GM19025 (cell line): ENCODE measurements at regions not wholly inside any gene's neighbourhood (a gene's known extent, or its start where the extent isn't known, plus 50 kb on each side); places are given as distances from the start of the nearest gene placed in this dataset.

Experiments used
- ATAC-seq: cut with Tn5 transposase; IDR thresholded peaks from one replicate; pipeline ENCODE4 v1.9.1; 2021; ENCODE audit warnings: mild to moderate bottlenecking, low read depth, moderate library complexity; ENCODE audit not compliant: unreplicated experiment

GRCh38 chr1:84090447-84091245, 53.4 kb upstream of the PRKACB start:
- peak; percentile 56 for ATAC-seq

DNA sequence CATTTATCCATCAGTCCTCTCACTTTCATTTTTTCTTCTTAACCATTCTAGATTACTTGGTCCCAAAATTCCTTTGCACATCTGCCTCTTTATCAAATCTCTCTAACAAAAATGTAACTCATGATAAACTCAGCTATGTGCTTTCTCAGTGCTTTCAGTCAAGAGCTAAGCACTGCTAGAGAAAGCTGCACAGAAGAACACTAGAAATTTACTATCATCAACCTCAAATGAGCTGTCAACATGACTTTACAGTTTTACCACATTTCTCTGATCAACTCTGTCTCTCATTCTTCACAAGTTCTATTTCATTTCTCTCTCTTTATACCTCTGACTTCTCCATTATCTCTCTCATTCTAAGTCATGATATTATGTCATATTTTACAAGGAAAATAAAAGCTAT, 54.2 kb upstream of the PRKACB start:
- ATAC-seq: no peak

DNA sequence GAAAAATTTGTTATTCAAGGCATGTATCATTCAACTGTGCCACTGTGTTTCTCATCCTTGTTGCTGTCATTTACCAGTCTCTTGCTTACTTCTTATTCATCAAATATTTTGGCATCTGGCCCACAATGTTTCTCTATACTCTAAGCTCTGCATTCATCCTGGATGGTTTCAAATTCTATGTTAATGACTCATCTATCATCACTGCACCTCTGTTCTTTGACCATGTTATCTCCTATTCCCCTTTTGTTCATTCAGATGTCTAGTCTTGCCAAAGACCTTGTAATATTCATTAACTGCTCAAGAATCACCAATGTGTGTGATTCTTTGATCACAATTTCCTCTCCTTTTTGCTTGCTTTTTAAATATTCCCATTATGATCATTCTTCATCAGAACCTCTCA, 54.6 kb upstream of the PRKACB start:
- ATAC-seq: no peak

- no peak for ATAC-seq
Measured at GRCh38 chr1:84086616-84087015, 57.5 kb upstream of the PRKACB start.

GRCh38 chr1:84086189-84086588, 57.9 kb upstream of the PRKACB start:
- ATAC-seq: no peak

DNA sequence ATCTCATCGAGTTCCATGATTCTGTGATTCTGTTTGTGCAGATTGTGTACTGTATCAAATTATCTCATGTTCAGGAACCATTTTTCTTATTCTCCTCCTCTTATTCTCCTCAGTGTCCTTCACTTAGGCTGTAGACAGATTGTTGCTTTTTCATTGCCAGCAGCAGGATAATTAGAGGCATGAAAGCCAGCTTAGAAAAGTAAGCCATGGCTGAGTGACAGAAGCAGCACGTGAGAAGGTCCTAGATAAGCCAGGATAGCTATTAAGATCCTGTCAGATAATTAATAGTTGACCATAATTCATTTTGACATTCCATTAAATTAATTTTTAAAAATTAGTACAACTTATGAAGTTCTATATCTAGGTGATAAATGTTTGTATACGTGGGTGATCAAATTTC, 60.8 kb upstream of the PRKACB start:
- no peak for ATAC-seq

DNA sequence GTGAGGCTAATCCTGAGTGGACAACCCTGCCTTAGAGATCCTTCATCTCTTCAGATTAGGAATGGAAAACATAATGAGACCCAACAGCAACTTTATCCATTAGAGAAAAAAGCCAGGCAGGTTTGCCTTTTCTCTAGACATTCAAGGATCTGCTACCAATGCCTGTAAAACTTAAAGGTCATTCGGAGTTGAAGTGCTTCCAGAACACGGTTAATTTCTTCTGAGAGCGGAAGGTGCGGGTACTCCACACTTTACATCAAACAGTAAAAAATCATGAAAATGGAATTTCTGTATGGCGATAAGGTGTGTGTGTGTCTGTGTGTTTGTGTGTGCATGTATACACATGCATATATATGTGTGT, 65.2 kb upstream of the PRKACB start:
- no peak for ATAC-seq

DNA sequence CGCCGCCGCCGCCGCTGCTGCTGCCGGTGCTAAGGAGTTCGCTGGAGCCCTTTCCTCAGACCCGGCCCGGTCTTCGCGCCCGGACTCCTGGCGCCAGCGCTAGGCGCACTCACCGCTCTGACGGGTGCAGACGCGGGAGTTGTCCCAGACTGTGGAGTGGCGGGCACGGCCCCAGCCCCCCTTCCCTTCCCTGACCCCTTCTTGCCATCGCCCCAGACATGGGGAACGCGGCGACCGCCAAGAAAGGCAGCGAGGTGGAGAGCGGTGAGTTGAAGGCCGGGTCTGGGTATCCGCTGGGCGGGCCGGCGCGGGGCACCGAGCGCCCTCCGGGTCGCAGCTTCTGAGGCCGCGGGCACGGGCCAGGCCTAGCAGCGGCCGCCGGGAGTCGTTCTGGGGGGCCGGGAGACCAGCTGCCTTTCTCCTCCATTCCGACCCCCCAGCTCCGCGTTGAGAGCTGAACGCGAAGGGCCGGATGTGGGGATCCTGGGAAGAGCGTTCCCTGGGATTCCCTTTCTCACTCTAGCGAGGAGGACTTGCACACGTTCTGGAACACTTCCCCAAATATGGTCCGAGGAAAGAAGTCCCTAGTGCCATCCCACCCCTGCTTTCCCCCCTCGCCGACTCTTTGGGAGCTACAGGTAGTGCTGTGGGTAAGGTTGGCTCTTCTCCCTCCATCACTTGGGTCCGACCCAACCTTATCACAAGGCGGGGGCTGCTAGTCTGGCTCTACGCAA, 65.8 kb upstream of the PRKACB start:
- peak; percentile 37 for ATAC-seq

- peak; percentile 94 for ATAC-seq
Measured at GRCh38 chr1:84077476-84078107, 66.5 kb upstream of the PRKACB start.

DNA sequence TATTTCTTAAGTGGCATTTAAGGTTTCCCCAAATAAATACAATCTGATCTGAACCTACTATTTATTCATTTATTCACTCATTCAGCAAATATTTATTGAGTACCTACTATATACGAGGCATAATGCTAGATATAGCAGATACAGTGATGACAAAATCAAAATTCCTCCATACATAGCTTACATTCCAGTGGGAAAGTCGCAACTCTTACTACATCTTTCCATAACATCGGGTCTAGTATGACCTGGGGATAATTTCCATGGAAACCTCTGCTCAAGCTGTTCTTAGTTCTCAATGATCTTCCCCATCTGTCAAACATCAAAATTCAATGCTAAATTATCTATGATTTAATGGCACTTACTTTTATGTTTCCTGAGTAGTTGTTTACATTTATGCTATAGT, 70.8 kb upstream of the PRKACB start:
- ATAC-seq: no peak

DNA sequence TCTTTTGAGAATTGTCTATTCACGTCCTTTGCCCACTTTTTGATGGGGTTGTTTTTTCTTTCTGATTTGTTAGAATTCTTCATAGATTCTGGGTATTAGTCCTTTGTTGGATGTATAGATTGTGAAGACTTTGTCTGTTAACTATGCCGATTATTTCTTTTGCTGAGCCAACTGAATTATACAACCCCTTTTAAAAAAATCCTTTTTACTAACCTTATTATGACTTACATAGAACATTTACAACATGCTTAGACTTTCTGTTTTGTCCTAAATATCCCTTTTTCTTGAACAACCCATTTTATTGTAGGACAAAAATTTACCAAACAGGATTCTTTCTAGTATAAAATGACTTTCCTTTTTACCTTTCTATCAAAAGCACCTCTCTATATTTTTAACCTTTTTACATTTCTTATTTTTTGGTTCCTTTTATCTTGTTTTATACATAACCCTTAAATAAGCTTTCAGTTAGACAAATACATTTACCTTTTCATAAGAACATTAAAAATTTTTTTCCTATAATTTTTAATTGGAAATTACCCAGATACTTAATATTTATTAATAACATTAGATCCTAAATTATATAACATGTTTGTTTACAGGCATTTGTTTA, 70.4 kb upstream of the TTLL7 start:
- no peak for ATAC-seq

DNA sequence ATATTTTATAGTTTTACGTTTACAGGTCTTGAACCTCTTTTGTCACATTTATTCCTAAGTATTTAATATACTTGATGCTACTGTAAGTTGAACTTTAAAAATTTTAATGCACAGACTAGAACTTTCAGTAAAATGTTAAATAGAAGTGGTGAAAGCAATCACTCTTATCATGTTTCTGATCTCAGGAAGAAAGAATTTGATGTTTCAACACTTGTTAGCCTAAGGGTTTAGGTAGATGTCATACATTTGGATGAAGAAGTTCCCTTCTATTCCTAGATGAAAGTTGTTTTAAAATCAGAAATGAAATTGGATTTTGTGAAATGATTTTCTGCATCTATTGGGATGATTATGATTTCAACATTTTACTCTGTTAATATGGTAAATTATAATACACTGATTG, 63.6 kb upstream of the TTLL7 start:
- no peak for ATAC-seq

DNA sequence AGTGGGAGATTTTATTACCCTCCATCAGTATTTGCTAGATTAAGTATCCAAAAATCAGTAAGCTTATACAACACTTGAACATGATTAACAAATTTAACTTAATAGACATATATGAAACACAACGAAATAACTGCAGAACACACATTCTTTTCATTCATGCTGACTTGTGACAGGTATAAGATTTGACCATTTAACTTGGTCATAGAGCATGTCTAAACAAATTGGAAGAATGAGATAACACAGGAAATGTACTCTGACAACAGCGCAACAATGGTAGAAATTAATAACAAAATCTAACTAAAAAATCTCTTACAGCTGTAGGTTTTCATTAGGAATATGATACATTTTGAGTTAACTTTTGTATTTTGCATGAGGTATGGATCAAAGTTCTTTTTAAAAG, 62.4 kb upstream of the TTLL7 start:
- no peak for ATAC-seq

GRCh38 chr1:84060781-84061180, 61.8 kb upstream of the TTLL7 start:
- no peak for ATAC-seq

DNA sequence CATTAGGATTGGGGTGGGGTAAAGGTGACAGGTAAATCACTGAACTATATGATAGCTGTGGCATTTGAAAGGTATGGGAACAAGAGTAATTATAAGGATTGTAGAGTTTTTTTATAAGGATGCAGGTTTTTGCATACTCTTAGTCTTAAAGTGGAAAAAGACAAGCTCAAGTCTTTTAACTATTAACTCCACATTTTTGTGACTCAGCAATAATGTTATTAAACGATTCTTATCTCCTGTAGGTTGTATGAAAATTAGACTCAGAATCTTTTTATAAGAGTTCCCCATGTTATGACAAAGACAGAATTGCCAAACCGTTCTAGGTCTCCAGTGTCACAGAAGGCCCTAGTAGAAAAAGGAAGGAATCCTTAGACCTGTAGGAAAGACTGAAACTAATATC, 49.9 kb upstream of the TTLL7 start:
- no peak for ATAC-seq
